ENCODE measurements at regions not wholly inside any gene's neighbourhood (a gene's known extent, or its start where the extent isn't known, plus 50 kb on each side); places are given as distances from the start of the nearest gene placed in this dataset.

DNA sequence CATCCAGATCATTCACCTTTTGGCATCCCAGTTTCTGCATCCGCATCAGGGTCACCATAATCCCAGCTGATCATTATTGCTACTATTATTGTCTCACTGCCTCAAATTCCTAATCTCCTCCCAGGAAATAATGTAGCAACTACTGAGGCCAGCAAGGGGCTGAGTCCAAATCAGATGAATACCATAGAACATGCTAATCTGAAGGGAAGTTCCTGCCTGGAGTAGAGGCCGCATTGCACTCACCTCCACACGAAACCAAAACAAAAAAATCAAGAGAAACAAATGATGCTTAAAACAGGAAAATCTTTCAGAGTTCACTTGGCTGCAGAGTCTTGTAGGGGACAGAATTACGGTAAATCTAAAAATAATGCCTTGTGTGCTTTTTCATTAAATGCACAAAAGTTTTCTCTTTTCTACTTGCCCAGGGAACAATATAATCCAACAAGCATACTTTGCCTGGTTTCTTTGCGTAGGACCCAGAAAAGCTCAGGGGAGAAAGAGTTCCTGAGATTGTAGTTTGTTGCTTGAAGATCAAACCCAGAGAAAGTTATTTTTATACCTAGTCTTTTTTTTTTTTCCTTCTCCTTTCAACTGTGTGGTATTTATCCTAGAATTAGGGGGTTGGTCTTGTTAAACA is 87.7 kb upstream of the KLF4 start:
- TF ChIP-seq, protein P1, sequence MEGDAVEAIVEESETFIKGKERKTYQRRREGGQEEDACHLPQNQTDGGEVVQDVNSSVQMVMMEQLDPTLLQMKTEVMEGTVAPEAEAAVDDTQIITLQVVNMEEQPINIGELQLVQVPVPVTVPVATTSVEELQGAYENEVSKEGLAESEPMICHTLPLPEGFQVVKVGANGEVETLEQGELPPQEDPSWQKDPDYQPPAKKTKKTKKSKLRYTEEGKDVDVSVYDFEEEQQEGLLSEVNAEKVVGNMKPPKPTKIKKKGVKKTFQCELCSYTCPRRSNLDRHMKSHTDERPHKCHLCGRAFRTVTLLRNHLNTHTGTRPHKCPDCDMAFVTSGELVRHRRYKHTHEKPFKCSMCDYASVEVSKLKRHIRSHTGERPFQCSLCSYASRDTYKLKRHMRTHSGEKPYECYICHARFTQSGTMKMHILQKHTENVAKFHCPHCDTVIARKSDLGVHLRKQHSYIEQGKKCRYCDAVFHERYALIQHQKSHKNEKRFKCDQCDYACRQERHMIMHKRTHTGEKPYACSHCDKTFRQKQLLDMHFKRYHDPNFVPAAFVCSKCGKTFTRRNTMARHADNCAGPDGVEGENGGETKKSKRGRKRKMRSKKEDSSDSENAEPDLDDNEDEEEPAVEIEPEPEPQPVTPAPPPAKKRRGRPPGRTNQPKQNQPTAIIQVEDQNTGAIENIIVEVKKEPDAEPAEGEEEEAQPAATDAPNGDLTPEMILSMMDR (IDR thresholded peaks at IDR 0.05): no peak

DNA sequence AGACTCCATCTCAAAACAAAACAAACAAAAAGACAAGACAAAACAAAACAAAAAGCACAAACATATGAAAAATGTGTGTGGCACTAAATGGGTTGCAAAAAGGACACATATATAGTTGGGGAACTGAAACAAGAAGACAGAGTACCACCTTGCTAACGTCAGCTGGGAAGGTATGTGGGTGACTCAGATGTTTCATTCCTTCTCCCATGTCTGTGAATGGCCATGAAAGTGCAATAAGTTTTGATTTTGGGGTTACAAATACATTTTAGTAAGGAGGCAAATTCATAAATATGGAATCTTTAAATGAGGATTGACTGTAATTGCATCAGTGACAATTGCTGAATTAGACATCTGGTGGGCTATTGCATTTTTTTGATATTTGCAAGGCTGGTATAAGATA is 81.6 kb upstream of the KLF4 start:
- TF ChIP-seq, protein P1 (IDR thresholded peaks at IDR 0.05): no peak

DNA sequence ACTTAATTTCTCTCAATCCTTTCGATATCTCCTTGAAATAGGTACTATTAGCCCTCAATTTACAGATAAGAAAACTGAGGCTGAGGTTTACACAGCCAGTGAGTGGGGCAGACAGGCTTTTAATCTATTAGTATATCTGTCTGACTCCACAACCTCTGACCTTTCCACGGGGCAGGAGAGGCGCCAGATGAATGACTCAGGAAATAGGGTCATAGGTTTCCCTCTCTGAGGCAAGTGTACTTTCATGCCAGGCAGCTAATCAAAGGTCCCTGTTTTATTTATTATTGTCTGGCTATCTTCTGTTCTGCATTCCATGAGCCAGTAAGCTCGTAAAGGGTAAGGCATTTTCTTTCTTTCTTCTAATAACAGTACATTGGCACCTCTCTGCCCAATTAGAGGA is 79.6 kb upstream of the KLF4 start:
- TF ChIP-seq, protein P1 (IDR thresholded peaks at IDR 0.05): no peak

DNA sequence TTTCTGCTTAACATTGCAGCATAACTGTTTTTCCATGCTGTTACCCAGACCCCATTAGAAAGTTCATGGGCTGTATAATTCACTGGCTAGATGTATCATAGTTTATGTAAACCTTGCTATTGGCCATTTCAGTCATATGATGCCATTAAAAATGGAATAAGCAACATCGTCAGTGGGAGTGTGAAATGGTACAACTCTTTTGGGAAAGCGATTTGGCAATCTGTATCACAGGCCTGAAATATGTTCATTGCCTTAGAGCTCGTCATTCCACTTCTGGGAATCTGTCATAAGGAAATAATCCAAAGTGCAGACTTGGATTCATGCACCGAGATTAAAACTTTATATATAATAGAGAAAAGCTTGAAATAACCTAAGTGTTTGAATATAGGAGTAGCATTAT is 77.9 kb upstream of the KLF4 start:
- TF ChIP-seq, protein P1 (IDR thresholded peaks at IDR 0.05): no peak

DNA sequence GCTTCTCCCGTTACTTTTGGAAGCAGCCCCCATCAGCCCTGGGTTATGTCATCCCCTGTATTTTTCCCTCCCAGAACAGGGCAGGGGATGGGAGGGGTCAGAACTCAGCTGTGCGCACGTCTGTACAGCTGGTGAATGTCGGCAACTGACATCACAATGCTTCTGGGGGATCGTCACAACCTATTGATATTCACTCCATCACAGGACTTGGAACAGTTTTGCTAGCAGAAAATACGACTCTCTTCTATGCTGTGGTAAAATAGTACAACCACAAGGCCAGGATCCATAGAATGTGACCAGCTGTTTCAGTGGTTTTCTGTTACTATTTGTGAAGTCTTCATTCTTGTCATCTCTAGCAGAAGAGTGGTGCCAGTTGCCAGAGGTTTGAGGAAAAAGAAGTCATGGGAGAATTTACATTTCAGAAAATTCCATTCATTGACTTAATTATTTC is 77.1 kb upstream of the KLF4 start:
- TF ChIP-seq, protein P1 (IDR thresholded peaks at IDR 0.05): no peak

DNA sequence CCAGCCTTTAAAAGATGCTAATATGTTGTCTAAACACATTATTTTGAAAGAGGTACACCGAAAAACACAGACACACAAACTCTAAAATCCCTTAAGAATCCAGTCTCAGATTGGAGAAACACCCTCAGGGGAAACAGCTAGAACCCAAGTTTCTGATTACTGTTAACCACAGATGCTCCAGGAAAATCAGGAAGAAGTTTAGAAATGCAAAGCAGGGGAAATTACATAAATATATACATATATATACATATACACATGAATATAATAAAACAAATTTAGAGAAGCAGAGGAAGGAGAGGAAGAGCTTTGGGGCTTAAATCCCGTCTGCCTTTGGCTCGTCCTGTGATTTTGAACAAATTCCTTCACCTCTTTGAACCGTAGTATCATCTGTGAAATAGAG is 73.2 kb upstream of the KLF4 start:
- TF ChIP-seq, protein P1 (IDR thresholded peaks at IDR 0.05): no peak

DNA sequence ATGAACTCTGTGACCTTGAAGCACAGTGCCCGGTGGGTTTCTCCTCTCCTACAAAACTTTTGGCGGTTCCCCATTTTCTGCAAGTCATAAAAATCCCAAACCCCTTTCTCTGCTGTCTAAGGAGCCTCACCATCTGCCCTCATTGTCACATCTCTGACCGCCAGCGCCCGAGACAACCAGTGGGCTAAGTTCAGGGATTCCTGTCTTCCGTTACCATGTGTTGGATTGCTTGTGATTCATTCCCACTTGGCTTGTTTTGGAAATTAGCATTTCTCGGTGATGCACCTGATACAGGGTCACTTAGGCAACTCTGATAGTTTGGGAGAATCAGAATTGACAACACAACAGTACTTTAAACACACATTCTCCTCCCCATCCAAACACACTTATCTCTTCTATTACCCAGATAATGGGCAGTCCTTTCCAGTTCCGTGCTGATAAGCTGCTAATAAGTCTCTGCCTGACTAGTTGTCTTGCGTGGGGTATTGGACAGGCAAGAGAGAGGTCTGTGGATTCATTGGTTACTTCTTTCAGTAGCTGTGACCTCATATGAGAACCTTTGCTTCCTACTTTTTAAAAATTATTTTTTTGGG is 70.0 kb upstream of the KLF4 start:
- TF ChIP-seq, protein P1 (IDR thresholded peaks at IDR 0.05): no peak

All from LNCAP (cell line).